ENCODE measurements at regions not wholly inside any gene's neighbourhood (a gene's known extent, or its start where the extent isn't known, plus 50 kb on each side); places are given as distances from the start of the nearest gene placed in this dataset.
"Not testable (repeated sequence)": the region's sequence is repeated elsewhere in the genome, so short reads cannot be mapped to it uniquely, and the experiment has no call there.

- TF ChIP-seq, protein P1, sequence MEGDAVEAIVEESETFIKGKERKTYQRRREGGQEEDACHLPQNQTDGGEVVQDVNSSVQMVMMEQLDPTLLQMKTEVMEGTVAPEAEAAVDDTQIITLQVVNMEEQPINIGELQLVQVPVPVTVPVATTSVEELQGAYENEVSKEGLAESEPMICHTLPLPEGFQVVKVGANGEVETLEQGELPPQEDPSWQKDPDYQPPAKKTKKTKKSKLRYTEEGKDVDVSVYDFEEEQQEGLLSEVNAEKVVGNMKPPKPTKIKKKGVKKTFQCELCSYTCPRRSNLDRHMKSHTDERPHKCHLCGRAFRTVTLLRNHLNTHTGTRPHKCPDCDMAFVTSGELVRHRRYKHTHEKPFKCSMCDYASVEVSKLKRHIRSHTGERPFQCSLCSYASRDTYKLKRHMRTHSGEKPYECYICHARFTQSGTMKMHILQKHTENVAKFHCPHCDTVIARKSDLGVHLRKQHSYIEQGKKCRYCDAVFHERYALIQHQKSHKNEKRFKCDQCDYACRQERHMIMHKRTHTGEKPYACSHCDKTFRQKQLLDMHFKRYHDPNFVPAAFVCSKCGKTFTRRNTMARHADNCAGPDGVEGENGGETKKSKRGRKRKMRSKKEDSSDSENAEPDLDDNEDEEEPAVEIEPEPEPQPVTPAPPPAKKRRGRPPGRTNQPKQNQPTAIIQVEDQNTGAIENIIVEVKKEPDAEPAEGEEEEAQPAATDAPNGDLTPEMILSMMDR (IDR thresholded peaks at IDR 0.05; ENCODE audit: insufficient read depth, missing control alignments) = no peak
- no peak for DNase-seq (ENCODE audit: insufficient read length, low spot score)
- no peak for FAIRE-seq
Observed at GRCh38 chr15:91435113-91435512, 335.1 kb downstream of the SV2B start.

DNA sequence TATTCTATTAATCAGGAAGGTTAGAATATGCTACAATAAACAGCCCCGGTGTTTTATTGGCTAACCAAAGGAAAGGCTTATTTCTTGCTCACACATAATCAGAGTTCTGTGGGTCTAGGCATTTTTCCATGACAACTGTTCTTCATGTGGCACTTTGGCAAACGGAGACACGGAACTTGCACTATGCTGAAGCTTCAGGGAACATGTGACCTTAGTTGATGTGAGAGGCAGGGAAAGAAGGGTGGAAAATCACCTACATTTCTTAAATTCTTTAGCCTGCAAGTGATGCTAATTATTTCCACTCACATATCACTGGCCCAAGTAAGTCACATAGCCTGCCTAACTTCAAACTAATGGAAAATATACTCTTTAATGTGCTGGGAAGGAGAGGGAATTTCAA is 344.6 kb downstream of the SV2B start:
- DNase-seq (ENCODE audit: insufficient read length, low spot score) (no peak), FAIRE-seq (no peak)
- TF ChIP-seq, protein P1 (IDR thresholded peaks at IDR 0.05; ENCODE audit: insufficient read depth, missing control alignments) = no peak

DNA sequence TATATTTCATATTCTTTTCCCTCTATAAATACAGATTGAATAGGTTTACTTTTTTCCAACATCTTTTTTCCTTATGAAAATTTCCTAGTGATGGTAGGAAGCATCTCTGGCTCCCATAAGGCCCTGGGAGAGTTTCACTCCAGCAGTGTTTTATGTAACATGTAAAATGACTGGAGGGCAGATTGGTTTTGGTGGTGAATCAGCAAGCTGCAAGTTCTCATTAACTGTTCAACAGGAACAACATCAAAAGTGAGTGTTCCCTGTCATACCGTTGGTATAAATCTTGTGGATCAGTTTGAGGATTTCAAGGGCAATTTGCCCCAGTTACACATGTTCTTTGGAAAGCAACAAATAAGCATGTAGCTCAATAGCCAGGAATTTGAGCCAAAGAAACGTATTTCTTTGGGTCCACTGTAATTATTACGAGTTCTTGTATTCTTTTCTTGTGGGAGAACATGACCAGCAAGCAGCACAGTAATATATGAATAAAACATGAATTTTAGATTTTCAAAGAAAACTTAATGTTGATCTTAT is 345.7 kb downstream of the SV2B start:
- FAIRE-seq (no peak), DNase-seq (ENCODE audit: insufficient read length, low spot score) (no peak)
- TF ChIP-seq, protein P1 (IDR thresholded peaks at IDR 0.05; ENCODE audit: insufficient read depth, missing control alignments) = no peak

DNA sequence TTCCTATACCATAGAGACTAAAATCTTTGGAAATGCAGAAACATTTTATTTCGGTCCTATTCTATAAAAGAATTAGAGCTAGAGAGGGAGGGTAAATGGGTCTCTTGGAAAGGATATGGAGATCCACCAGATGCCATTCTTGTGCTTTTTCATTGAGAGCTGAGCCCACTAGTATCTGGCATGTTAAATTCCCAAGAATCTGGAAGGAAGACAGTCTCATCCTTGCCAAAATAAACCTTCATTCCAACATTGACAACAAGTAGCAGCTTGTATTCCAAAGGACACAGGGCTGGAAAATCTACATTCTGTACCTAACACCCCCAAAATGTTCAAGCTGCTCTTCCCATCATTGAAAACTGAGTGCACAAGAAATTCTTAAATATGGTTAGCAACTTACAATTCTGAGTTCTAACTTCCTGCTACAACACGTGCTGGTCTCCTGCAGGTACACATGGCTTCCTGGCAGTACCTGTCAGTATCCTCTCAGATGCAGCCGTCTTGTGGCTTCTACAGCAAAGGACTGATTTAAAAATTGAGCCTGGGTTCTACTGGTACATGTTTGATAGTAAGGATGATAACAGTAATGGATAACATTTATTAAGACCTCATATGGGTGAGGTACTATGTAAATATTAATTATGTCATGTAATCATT is 348.1 kb downstream of the SV2B start:
- TF ChIP-seq, protein P1 (IDR thresholded peaks at IDR 0.05; ENCODE audit: insufficient read depth, missing control alignments) = no peak

DNA sequence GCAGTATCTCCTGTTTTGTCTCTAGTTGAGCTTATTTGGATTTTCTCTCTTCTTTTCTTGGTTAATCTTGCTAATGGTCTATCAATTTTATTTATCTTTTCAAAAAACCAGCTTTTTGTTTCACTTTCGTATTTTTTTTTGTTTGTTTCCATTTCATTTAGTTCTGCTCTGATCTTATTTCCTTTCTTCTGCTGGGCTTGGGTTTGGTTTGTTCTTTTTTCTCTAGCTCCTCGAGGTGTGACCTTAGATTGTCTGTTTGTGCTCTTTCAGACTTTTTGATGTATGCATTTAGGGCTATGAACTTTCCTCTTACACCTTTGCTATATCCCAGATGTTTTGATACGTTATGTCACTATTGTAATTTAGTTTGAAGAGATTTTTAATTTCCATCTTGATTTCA is 353.3 kb downstream of the SV2B start:
- DNase-seq (ENCODE audit: insufficient read length, low spot score); FAIRE-seq: not testable (repeated sequence)

More for the DNA sequence above, 348.1 kb downstream of the SV2B start:
- no peak for DNase-seq (ENCODE audit: insufficient read length, low spot score)
- FAIRE-seq = no peak

- TF ChIP-seq, protein P1 (IDR thresholded peaks at IDR 0.05; ENCODE audit: insufficient read depth, missing control alignments) = no peak
- DNase-seq (ENCODE audit: insufficient read length, low spot score) = no peak
- FAIRE-seq = no peak
Observed at GRCh38 chr15:91456251-91456718, 356.2 kb downstream of the SV2B start.

- FAIRE-seq (no peak), DNase-seq (ENCODE audit: insufficient read length, low spot score) (no peak)
- TF ChIP-seq, protein P1 (IDR thresholded peaks at IDR 0.05; ENCODE audit: insufficient read depth, missing control alignments) = no peak
Observed at GRCh38 chr15:91456921-91457320, 356.9 kb downstream of the SV2B start.

Data from D721Med (cell line).